Breast epithelium (tissue), 4 donors: ENCODE measurements at regions not wholly inside any gene's neighbourhood (a gene's known extent, or its start where the extent isn't known, plus 50 kb on each side); places are given as distances from the start of the nearest gene placed in this dataset.

ENCODE experiments used
- DNase-seq, 2 donors: peaks; one replicate each; pipeline ENCODE4 v3.0.0-alpha.2; 2019; ENCODE audit warnings: low spot score in 2 of 2
- H3K27ac ChIP-seq, 2 donors: fragments of 200-600 bp; sonication (generic) in 1 of 2; one replicate each; pipeline ENCODE4 v1.5.1; 2016 to 2019; ENCODE audit warnings: mild to moderate bottlenecking in 1 of 2
- H3K27me3 ChIP-seq, 2 donors: fragments of 200-600 bp; sonication (generic) in 1 of 2; one replicate each; pipeline versions ENCODE4 v1.5.1 to v1.6.0; 2017 to 2019; ENCODE audit warnings: control low read depth in 1 of 2, mild to moderate bottlenecking in 1 of 2
- H3K36me3 ChIP-seq: fragments of 200-600 bp; one replicate; pipeline ENCODE4 v1.5.1; 2019
- H3K4me1 ChIP-seq, 2 donors: fragments of 200-600 bp; sonication (generic); one replicate each; pipeline ENCODE4 v1.5.1; 2016 to 2019; ENCODE audit warnings: control low read depth in 1 of 2
- H3K4me3 ChIP-seq, 3 donors: fragments of 200-600 bp; sonication (generic); 1 replicate in 2 of 3; 2 replicates in 1 of 3; pipeline ENCODE4 v1.5.1; 2016 to 2019; ENCODE audit warnings: mild to moderate bottlenecking in 3 of 3, moderate library complexity in 2 of 3
- H3K9me3 ChIP-seq, 2 donors: fragments of 200-600 bp; sonication (generic) in 1 of 2; one replicate each; pipeline ENCODE4 v1.5.1; 2016 to 2019; ENCODE audit warnings: control low read depth in 1 of 2
- POLR2A ChIP-seq: fragments of 450-650 bp; IDR thresholded peaks from one replicate; pipeline ENCODE4 v1.6.1; 2016; ENCODE audit warnings: antibody characterized with exemption, mild to moderate bottlenecking, moderate library complexity
- POLR2AphosphoS5 ChIP-seq, 3 donors: sonication (generic); formaldehyde crosslinking; IDR thresholded peaks; one replicate each; pipeline ENCODE4 v1.6.1; 2017; ENCODE audit warnings: antibody characterized with exemption in 3 of 3
- intact Hi-C: fragments of 100-400 bp; cut with DNase I; formaldehyde crosslinking; loops from one replicate; pipeline ENCODE4 v1.15.1; 2023; ENCODE audit warnings: low total_unique reads
- TF ChIP-seq, protein P1 (sequence below), 3 donors: fragments of 450-650 bp; IDR thresholded peaks; one replicate each; pipeline ENCODE4 v1.5.1; 2016 to 2017; ENCODE audit warnings: antibody characterized with exemption in 3 of 3, mild to moderate bottlenecking in 3 of 3, moderate library complexity in 3 of 3

DNA sequence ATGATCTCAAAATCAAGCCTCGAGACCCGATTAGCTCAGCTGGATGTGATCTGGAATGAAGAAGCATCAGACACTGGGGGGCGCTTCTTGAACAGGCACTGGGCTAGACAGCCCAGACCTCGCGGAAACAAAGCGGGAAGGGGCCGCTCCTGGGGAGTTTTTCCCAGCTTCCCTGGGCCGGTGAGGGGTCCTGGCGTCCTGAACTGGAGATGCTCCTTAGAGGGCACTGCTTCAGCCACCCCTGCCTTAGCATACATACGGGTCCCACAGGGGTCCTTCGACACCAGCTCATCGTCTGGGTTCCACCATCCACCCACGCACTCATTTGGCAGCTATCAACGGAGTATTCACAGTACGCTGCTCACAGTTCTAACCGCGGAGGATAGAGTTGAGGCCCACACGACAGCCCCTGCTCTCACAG is 146.7 kb downstream of the TSN start:
- peak overlapping the region in 1 of 2 donors; percentile 19 for H3K27ac ChIP-seq
- TF ChIP-seq POLR2A (no peak), POLR2AphosphoS5 (IDR thresholded peaks at IDR 0.05) (no peak)
- TF ChIP-seq, protein P1, sequence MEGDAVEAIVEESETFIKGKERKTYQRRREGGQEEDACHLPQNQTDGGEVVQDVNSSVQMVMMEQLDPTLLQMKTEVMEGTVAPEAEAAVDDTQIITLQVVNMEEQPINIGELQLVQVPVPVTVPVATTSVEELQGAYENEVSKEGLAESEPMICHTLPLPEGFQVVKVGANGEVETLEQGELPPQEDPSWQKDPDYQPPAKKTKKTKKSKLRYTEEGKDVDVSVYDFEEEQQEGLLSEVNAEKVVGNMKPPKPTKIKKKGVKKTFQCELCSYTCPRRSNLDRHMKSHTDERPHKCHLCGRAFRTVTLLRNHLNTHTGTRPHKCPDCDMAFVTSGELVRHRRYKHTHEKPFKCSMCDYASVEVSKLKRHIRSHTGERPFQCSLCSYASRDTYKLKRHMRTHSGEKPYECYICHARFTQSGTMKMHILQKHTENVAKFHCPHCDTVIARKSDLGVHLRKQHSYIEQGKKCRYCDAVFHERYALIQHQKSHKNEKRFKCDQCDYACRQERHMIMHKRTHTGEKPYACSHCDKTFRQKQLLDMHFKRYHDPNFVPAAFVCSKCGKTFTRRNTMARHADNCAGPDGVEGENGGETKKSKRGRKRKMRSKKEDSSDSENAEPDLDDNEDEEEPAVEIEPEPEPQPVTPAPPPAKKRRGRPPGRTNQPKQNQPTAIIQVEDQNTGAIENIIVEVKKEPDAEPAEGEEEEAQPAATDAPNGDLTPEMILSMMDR (IDR thresholded peaks at IDR 0.05) = no peak
- H3K9me3 ChIP-seq = peaks cover 0 to 2% of the 10 kb centered on the region in 2 donors
- H3K4me1 ChIP-seq = no peaks in the 10 kb centered on the region
- peaks cover 0 to 5% of the 10 kb centered on the region in 2 donors for H3K27me3 ChIP-seq
- H3K36me3 ChIP-seq = no peaks in the 10 kb centered on the region
- H3K4me3 ChIP-seq = peak overlapping the region in 2 of 3 donors; percentile 26 to 40
- intact Hi-C loops = no loop called here
- no peak for DNase-seq

DNA sequence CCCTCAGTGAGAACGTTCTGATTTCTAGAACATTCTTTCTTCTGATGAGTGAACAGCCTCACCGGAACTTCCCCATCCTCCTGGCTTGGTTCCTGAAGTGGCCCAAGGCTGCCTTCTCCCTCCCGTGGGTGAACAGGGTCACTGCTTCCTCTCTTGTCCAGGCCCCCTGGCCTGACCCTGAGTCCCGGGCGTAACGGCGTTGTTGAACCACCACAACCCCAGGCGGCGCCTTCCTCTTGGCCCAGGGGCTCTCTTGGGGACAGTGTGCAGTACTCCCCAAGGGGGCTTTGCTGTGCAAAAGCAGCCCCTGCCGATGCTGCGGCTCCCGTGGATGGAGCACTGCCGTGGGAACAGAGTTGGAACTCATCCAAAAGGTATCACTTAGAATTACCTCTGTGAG is 147.2 kb downstream of the TSN start:
- DNase-seq = no peak
- H3K4me3 ChIP-seq = peak overlapping the region in 2 of 3 donors; percentile 26 to 40
- no peaks in the 10 kb centered on the region for H3K4me1 ChIP-seq
- H3K27me3 ChIP-seq = peaks cover 0 to 5% of the 10 kb centered on the region in 2 donors
- intact Hi-C loops = no loop called here
- TF ChIP-seq POLR2A = no peak
- TF ChIP-seq, protein P1 (IDR thresholded peaks at IDR 0.05) = no peak
- H3K9me3 ChIP-seq = peaks cover 0 to 4% of the 10 kb centered on the region in 2 donors
- H3K36me3 ChIP-seq = no peaks in the 10 kb centered on the region
- H3K27ac ChIP-seq = peak overlapping the region in 1 of 2 donors; percentile 19

DNA sequence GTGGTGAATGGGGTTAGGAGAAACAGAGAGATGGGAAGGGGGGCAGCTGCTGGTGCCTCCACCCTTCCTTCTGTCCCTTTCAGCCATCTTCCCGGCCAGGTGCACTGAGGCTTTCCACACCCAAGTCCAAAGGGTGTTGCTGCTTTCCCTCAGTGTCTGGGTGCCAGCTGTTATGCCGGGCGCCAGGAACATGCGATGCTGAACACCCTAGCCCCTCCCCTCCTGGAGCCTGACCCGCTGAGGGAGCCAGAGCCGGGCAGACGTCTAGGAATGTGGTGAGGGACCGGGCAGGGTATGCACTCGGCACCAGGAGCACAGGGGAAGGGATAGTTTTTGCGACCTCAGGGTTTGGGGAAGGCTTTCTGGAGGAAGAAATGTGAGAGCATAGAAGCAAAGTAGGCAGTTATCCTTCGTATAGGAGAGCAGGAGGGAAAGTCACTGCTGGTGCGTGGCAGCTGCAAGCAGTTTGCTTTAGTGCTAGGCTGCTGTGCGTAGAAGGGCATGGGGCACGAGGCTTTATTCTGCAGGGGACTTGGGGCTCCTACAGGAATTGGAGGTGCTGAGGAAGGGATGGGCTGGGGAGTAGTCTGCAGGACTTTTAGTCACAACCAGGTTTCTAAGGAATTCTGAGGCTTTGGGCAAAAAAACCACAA is 147.7 kb downstream of the TSN start:
- DNase-seq = no peak
- Histone ChIP-seq H3K27ac (no peak overlapping the region), H3K4me1 (no peaks in the 10 kb centered on the region), H3K27me3 (peaks cover 0 to 5% of the 10 kb centered on the region in 2 donors), H3K36me3 (no peaks in the 10 kb centered on the region), H3K9me3 (peaks cover 0 to 4% of the 10 kb centered on the region in 2 donors), H3K4me3 (peak overlapping the region in 2 of 3 donors; percentile 26 to 40)
- intact Hi-C loops = no loop called here
- TF ChIP-seq POLR2AphosphoS5 (IDR thresholded peaks at IDR 0.05) (no peak), POLR2A (no peak)
- TF ChIP-seq, protein P1 (IDR thresholded peaks at IDR 0.05) = no peak

DNA sequence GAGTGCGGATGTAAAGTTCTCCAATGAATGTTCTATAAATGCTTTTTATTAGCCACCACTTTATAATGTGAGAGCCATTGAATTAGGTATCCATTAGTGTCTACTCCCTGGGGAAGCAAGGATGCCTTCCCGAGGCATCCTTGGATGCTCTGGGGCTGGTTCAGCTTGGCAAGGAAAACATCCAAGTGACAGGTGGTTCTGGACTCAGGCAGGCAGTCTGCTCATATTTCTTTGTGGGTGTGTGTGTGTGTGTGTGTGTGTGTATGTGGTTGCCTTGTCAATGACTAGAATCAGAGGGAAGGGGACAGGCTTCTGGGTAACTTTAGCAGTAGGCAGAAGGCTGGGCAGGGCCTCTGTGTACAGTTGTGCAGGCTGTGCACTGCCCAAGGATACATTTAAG is 149.2 kb downstream of the TSN start:
- no peak for TF ChIP-seq POLR2A
- no peak for TF ChIP-seq POLR2AphosphoS5 (IDR thresholded peaks at IDR 0.05)
- TF ChIP-seq, protein P1 (IDR thresholded peaks at IDR 0.05) = no peak
- H3K4me3 ChIP-seq = no peak overlapping the region
- no peaks in the 10 kb centered on the region for H3K4me1 ChIP-seq
- no peak overlapping the region for H3K27ac ChIP-seq
- peaks cover 0 to 4% of the 10 kb centered on the region in 2 donors for H3K9me3 ChIP-seq
- no peaks in the 10 kb centered on the region for H3K36me3 ChIP-seq
- intact Hi-C loops = no loop called here
- peaks cover 0 to 5% of the 10 kb centered on the region in 2 donors for H3K27me3 ChIP-seq
- no peak for DNase-seq

DNA sequence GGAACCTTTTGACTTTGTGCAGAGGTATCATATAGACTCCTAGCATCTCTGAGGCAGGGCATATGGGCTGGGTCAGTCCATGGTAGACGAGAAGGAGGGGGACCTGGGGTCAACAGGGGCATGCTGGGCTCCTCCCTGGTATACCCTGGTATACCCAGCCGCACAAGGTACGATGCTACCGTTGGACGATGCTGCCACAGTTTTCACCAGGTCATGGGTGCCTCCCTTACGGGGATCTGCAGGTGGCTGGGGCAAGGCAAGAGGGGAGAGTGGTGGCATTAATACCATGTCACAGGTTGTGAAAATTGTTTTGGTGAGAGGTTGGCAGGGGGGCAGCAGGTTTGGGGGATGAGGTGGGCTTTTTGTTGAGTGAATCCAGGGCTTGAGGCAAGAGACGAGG is 149.8 kb downstream of the TSN start:
- no peak overlapping the region for H3K4me3 ChIP-seq
- H3K9me3 ChIP-seq = peaks cover 0 to 4% of the 10 kb centered on the region in 2 donors
- H3K27me3 ChIP-seq = peaks cover 0 to 5% of the 10 kb centered on the region in 2 donors
- no peaks in the 10 kb centered on the region for H3K36me3 ChIP-seq
- H3K27ac ChIP-seq = no peak overlapping the region
- intact Hi-C loops = no loop called here
- H3K4me1 ChIP-seq = no peaks in the 10 kb centered on the region
- TF ChIP-seq, protein P1 (IDR thresholded peaks at IDR 0.05) = no peak
- no peak for TF ChIP-seq POLR2A
- TF ChIP-seq POLR2AphosphoS5 (IDR thresholded peaks at IDR 0.05) = no peak
- DNase-seq = no peak
